DOHH2 (cell line): ENCODE measurements at regions not wholly inside any gene's neighbourhood (a gene's known extent, or its start where the extent isn't known, plus 50 kb on each side); places are given as distances from the start of the nearest gene placed in this dataset.

Experiments
- EZH2phosphoT487 ChIP-seq: fragments of 200-600 bp; sonication (generic); IDR thresholded peaks from 2 replicates; pipeline ENCODE4 v1.6.1; 2017; ENCODE audit warnings: borderline replicate concordance, mild to moderate bottlenecking, antibody characterized with exemption, low read length, moderate library complexity, mixed read lengths
- TF ChIP-seq, protein P1 (sequence below): fragments of 200-600 bp; sonication (generic); IDR thresholded peaks from one replicate; pipeline ENCODE4 v1.5.1; 2014; ENCODE audit warnings: antibody characterized with exemption, mild to moderate bottlenecking, low read depth, low read length; ENCODE audit not compliant: poor library complexity, severe bottlenecking

DNA sequence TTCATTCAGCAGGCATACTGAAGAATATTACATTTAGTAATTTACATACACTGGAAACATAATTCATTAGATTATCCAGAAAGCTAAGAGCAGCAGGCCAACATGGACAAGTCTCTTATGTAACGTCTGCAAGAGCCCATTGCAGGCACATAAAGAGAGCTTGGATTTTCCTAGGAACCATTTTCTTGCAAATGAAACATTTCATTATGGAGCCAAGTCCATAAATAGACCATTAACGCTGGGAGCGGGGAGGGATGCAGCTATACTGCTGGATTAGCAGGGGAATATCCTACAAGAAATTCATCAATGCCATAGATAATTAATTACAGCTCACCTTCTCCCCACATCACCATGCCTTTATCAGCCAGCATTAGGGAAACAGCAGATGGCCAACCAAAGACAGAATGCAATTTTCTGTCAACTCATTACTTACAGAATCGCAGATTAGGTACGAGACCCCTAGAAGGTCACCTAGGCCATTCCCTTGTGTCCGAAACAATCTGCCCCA lies 170.4 kb downstream of the C1D start:
- TF ChIP-seq, protein P1, sequence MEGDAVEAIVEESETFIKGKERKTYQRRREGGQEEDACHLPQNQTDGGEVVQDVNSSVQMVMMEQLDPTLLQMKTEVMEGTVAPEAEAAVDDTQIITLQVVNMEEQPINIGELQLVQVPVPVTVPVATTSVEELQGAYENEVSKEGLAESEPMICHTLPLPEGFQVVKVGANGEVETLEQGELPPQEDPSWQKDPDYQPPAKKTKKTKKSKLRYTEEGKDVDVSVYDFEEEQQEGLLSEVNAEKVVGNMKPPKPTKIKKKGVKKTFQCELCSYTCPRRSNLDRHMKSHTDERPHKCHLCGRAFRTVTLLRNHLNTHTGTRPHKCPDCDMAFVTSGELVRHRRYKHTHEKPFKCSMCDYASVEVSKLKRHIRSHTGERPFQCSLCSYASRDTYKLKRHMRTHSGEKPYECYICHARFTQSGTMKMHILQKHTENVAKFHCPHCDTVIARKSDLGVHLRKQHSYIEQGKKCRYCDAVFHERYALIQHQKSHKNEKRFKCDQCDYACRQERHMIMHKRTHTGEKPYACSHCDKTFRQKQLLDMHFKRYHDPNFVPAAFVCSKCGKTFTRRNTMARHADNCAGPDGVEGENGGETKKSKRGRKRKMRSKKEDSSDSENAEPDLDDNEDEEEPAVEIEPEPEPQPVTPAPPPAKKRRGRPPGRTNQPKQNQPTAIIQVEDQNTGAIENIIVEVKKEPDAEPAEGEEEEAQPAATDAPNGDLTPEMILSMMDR = no peak
- TF ChIP-seq EZH2phosphoT487 = no peak
